ENCODE measurements at regions not wholly inside any gene's neighbourhood (a gene's known extent, or its start where the extent isn't known, plus 50 kb on each side); places are given as distances from the start of the nearest gene placed in this dataset.

DNA sequence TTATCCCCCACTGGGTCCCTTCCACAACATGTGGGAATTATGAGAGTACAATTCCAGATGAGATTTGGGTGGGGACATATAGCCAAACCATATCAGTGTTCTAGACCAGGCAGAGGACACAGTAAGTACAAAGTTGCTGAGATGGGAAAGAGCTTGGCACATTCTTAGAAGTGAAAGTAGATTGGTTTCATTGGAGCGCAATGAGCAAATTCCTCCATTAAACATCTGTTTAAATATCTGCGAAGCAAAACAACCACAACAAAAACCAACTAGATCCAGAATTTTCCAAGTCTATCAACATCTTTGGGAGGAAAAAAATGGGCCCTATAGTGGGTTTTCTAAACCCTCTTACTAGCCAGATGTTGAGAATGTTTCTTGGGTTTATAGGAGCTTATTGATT, 80.0 kb upstream of the STEAP1B start:
- TF ChIP-seq, protein P1, sequence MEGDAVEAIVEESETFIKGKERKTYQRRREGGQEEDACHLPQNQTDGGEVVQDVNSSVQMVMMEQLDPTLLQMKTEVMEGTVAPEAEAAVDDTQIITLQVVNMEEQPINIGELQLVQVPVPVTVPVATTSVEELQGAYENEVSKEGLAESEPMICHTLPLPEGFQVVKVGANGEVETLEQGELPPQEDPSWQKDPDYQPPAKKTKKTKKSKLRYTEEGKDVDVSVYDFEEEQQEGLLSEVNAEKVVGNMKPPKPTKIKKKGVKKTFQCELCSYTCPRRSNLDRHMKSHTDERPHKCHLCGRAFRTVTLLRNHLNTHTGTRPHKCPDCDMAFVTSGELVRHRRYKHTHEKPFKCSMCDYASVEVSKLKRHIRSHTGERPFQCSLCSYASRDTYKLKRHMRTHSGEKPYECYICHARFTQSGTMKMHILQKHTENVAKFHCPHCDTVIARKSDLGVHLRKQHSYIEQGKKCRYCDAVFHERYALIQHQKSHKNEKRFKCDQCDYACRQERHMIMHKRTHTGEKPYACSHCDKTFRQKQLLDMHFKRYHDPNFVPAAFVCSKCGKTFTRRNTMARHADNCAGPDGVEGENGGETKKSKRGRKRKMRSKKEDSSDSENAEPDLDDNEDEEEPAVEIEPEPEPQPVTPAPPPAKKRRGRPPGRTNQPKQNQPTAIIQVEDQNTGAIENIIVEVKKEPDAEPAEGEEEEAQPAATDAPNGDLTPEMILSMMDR (IDR thresholded peaks at IDR 0.05) = no peak
- TF ChIP-seq EZH2 (IDR thresholded peaks at IDR 0.05) (no peak), EZH2phosphoT487 (IDR thresholded peaks at IDR 0.05) (no peak)
